Loucy (cell line): ENCODE measurements at regions not wholly inside any gene's neighbourhood (a gene's known extent, or its start where the extent isn't known, plus 50 kb on each side); places are given as distances from the start of the nearest gene placed in this dataset.

Experiments
- H2AFZ ChIP-seq: fragments of 200-600 bp; sonication (generic); 2 replicates; pipeline ENCODE4 v1.6.0; 2016; ENCODE audit warnings: antibody characterized with exemption, mild to moderate bottlenecking, low read length, moderate library complexity
- H3F3A ChIP-seq: fragments of 200-600 bp; 2 replicates; pipeline ENCODE4 v1.6.0; 2016; ENCODE audit warnings: antibody characterized with exemption, low read depth, mild to moderate bottlenecking
- H3K27me3 ChIP-seq: fragments of 200-600 bp; sonication (generic); 2 replicates; pipeline ENCODE4 v1.6.1; 2014; ENCODE audit warnings: low read length, mild to moderate bottlenecking; ENCODE audit not compliant: insufficient read depth, poor library complexity, severe bottlenecking
- H3K36me3 ChIP-seq: fragments of 200-600 bp; sonication (generic); 2 replicates; pipeline ENCODE4 v1.6.1; 2016; ENCODE audit warnings: low read length; ENCODE audit not compliant: insufficient read depth
- H3K4me1 ChIP-seq: fragments of 200-600 bp; sonication (generic); 2 replicates; pipeline ENCODE4 v1.5.1; 2014; ENCODE audit warnings: low read length, mild to moderate bottlenecking; ENCODE audit not compliant: insufficient read depth, poor library complexity, severe bottlenecking
- H3K4me2 ChIP-seq: fragments of 200-600 bp; sonication (generic); 2 replicates; pipeline ENCODE4 v1.6.0; 2014; ENCODE audit warnings: antibody characterized with exemption, low read length, low read depth, mild to moderate bottlenecking; ENCODE audit not compliant: poor library complexity, severe bottlenecking
- H3K4me3 ChIP-seq: fragments of 200-600 bp; sonication (generic); 2 replicates; pipeline ENCODE4 v1.5.1; 2014; ENCODE audit warnings: low read length, mild to moderate bottlenecking, mixed read lengths; ENCODE audit not compliant: poor library complexity, severe bottlenecking
- H3K79me2 ChIP-seq: fragments of 200-600 bp; sonication (generic); 2 replicates; pipeline ENCODE4 v1.6.1; 2014; ENCODE audit warnings: low read length; ENCODE audit not compliant: insufficient read depth
- H3K9ac ChIP-seq: fragments of 200-600 bp; sonication (generic); 2 replicates; pipeline ENCODE4 v1.6.0; 2014; ENCODE audit warnings: mild to moderate bottlenecking, low read depth, low read length, moderate library complexity; ENCODE audit not compliant: poor library complexity, severe bottlenecking
- H3K9me2 ChIP-seq: fragments of 200-600 bp; sonication (generic); replicated peaks from 2 replicates; pipeline ENCODE4 v1.6.1; 2016; ENCODE audit warnings: low read depth, low read length, mixed read lengths
- H3K9me3 ChIP-seq: fragments of 200-600 bp; sonication (generic); 2 replicates; pipeline ENCODE4 v1.6.1; 2014; ENCODE audit warnings: mild to moderate bottlenecking, antibody characterized with exemption, low read length, low read depth; ENCODE audit not compliant: insufficient read depth
- H4K20me1 ChIP-seq: fragments of 200-600 bp; sonication (generic); 2 replicates; pipeline ENCODE4 v1.6.0; 2014; ENCODE audit warnings: antibody characterized with exemption, low read length, mild to moderate bottlenecking; ENCODE audit not compliant: insufficient read depth, poor library complexity, severe bottlenecking
- CTCF ChIP-seq: fragments of 200-600 bp; sonication (generic); conservative IDR thresholded peaks from 2 replicates; pipeline ENCODE4 v1.5.1; 2014; ENCODE audit warnings: mild to moderate bottlenecking, antibody characterized with exemption, low read length
- EZH2phosphoT487 ChIP-seq: fragments of 200-600 bp; IDR thresholded peaks from 2 replicates; pipeline ENCODE4 v1.6.1; 2018; ENCODE audit warnings: antibody characterized with exemption, mild to moderate bottlenecking, moderate library complexity, borderline replicate concordance

DNA sequence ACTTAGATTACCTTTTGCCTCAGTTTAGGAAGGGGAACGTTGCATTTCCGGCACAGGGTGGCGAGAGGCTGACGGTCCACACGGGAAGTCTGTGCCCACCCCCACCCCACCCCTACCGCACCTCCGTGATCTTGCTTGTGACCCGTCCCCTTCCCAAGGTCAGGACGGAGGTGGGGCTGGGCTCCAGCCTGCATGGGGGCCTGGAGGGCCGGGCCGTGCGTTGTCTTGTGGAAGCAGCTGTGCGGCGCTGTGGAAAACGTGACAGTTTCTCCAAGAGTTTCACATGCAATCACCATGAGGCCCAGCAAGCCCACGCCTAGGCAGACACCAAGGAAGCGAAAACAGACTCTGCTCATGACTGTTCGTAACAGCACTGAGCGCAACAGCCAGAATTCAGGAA is 76.8 kb upstream of the HDAC4 start:
- Histone ChIP-seq H3K4me2 (no peak overlapping the region), H3K36me3 (no peaks in the 10 kb centered on the region), H3K4me3 (no peak overlapping the region), H2AFZ (no peak overlapping the region), H3K9me2 (no peaks in the 10 kb centered on the region), H3K9ac (no peak overlapping the region), H3K27me3 (no peaks in the 10 kb centered on the region), H4K20me1 (no peaks in the 10 kb centered on the region), H3K79me2 (no peaks in the 10 kb centered on the region), H3K4me1 (no peaks in the 10 kb centered on the region), H3K9me3 (peaks cover 5% of the 10 kb centered on the region; the same call in 1 of the 2 replicates), H3F3A (no peaks in the 10 kb centered on the region)
- TF ChIP-seq EZH2phosphoT487 = no peak
- no peak for TF ChIP-seq CTCF

DNA sequence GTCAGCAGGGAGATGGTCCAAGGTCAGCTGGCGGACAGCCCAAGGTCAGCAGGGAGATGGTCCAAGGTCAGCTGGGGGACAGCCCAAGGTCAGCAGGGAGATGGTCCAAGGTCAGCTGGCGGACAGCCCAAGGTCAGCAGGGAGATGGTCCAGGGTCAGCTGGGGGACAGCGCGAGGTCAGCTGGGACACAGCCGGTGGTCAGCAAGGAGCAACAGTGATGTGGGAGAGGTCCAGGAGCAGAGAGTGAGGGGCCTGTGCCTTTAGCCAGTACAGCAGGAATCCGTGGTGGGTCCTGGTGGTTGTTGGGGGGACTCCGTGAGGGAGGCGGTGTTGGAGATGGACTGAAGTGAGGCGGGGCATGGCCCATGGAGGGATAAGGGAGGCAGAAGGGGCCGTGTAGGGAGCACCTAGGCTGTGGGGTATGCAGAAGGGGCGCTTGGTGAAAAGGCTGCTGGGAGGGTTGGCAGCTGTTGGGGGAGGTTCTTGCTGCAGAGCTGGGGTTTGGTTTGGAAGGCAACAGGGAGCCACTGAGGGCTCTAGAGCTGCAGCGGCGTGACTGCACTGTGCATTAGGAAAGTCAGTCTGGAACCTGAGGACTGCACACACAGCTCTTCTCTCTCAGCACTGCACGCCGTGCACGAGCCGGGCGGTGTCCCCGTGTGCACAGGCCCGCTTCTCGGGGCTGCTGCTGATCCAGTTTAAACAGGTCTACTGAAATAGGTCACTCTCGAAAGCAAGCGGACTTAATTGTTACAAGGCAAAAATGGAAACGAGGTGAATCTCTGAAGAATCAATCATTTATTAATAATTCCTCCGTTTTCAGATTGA is 76.2 kb upstream of the HDAC4 start:
- Histone ChIP-seq H3K9me2 (no peaks in the 10 kb centered on the region), H4K20me1 (no peaks in the 10 kb centered on the region), H3K4me2 (no peak overlapping the region), H3F3A (no peaks in the 10 kb centered on the region), H2AFZ (no peak overlapping the region), H3K36me3 (no peaks in the 10 kb centered on the region), H3K27me3 (no peaks in the 10 kb centered on the region), H3K79me2 (no peaks in the 10 kb centered on the region), H3K4me3 (no peak overlapping the region), H3K9me3 (peaks cover 5% of the 10 kb centered on the region; the same call in 1 of the 2 replicates), H3K9ac (no peak overlapping the region), H3K4me1 (no peaks in the 10 kb centered on the region)
- no peak for TF ChIP-seq EZH2phosphoT487
- no peak for TF ChIP-seq CTCF

DNA sequence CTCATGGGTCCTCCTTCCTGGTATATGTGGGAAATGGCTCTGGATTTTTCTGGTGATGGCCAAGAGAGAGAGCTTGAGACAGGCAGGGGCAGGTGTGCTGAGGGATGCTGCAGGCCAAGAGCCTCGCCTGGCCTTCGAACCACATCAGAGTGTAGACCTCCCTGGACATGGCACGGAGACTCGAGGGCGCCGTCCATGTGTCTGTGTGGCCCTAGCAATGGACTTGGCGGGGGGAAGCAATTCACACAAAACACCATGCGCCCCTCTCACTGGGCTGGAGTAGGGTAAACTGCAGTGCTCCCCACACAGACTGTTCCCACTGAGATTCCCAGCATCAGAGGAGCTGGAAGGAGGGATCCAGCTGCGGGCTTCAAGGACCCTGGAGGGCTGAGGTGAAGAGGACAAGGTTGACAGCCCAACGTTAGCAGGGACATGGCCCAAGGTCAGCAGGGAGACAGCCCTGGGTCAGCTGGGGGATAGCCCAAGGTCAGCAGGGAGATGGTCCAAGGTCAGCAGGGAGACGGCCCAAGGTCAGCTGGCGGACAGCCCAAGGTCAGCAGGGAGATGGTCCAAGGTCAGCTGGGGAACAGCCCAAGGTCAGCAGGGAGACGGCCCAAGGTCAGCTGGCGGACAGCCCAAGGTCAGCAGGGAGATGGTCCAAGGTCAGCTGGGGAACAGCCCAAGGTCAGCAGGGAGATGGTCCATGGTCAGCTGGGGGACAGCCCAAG is 75.4 kb upstream of the HDAC4 start:
- H3K4me2 ChIP-seq = no peak overlapping the region
- H3K9ac ChIP-seq = no peak overlapping the region

More for the DNA sequence above, 75.4 kb upstream of the HDAC4 start:
- TF ChIP-seq EZH2phosphoT487 (no peak), CTCF (no peak)
- Histone ChIP-seq H2AFZ (no peak overlapping the region), H3K4me1 (no peaks in the 10 kb centered on the region), H3F3A (no peaks in the 10 kb centered on the region), H3K36me3 (no peaks in the 10 kb centered on the region), H3K9me2 (no peaks in the 10 kb centered on the region), H4K20me1 (no peaks in the 10 kb centered on the region), H3K27me3 (no peaks in the 10 kb centered on the region), H3K4me3 (no peak overlapping the region), H3K79me2 (no peaks in the 10 kb centered on the region), H3K9me3 (peaks cover 5% of the 10 kb centered on the region; the same call in 1 of the 2 replicates)
